Thyroid gland (tissue), 4 donors: ENCODE measurements at regions not wholly inside any gene's neighbourhood (a gene's known extent, or its start where the extent isn't known, plus 50 kb on each side); places are given as distances from the start of the nearest gene placed in this dataset.

Source experiments
- POLR2A ChIP-seq, 2 donors: fragments of 450-650 bp; IDR thresholded peaks; one replicate each; pipeline ENCODE4 v1.6.1; 2017; ENCODE audit warnings: antibody characterized with exemption in 2 of 2, mild to moderate bottlenecking in 2 of 2, moderate library complexity in 1 of 2
- TF ChIP-seq, protein P1 (sequence below), 6 experiments: fragments of 200-600 bp in 3 of 6; fragments of 450-650 bp in 3 of 6; sonication (generic) in 3 of 6; IDR thresholded peaks; one replicate each; pipeline ENCODE4 v1.5.1; 2016 to 2019; ENCODE audit warnings: antibody characterized with exemption in 6 of 6, mild to moderate bottlenecking in 2 of 6, inconsistent platforms in 1 of 6, moderate library complexity in 1 of 6

DNA sequence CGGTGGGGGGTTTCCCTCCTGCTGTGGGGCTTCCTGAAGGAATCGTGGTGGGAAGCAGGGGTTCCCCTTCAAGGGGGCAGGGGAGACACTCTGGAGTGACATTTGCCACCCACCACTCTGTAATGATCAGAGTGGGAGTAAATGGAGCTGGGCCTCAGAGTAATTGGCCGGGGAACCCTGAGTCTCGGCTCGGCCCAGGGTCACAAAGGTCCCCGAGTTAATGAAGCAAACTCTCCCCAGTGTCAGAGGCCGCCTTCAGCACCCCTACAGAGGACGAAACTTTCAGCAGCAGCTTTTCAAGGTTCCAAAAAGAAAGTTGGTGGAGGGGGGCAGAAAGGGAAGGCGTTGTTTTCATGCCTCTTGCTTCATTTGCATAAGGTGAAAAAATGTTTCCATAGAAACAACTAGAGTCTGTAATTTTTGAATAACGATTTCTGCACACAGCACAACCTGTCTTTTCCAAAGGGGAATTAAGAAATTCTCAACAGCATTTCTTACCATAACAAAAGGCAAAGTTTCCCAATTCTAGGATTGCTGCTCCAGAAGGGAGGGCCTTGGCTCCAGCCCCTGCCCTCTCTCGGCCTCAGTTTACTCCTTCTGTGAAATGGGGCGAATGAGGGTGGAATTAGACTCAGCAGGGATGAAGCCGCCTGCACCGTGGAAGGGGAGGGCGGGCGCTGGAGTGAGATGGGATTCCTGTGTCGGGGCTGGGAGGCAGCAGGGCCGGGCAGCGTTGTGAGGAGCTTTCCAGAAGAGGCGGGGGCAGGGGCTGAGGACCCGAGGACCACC is 67.0 kb upstream of the BEGAIN start:
- no peak for TF ChIP-seq POLR2A (IDR thresholded peaks at IDR 0.05)
- TF ChIP-seq, protein P1, sequence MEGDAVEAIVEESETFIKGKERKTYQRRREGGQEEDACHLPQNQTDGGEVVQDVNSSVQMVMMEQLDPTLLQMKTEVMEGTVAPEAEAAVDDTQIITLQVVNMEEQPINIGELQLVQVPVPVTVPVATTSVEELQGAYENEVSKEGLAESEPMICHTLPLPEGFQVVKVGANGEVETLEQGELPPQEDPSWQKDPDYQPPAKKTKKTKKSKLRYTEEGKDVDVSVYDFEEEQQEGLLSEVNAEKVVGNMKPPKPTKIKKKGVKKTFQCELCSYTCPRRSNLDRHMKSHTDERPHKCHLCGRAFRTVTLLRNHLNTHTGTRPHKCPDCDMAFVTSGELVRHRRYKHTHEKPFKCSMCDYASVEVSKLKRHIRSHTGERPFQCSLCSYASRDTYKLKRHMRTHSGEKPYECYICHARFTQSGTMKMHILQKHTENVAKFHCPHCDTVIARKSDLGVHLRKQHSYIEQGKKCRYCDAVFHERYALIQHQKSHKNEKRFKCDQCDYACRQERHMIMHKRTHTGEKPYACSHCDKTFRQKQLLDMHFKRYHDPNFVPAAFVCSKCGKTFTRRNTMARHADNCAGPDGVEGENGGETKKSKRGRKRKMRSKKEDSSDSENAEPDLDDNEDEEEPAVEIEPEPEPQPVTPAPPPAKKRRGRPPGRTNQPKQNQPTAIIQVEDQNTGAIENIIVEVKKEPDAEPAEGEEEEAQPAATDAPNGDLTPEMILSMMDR (IDR thresholded peaks at IDR 0.05): no peak
